UCSD-AML1 (cell line): ENCODE measurements at regions not wholly inside any gene's neighbourhood (a gene's known extent, or its start where the extent isn't known, plus 50 kb on each side); places are given as distances from the start of the nearest gene placed in this dataset.
"Not testable (repeated sequence)": the region's sequence is repeated elsewhere in the genome, so short reads cannot be mapped to it uniquely, and the experiment has no call there.

Source experiments
- DNase-seq: peaks from one replicate; lab custom pipeline; 2025; ENCODE audit not compliant: unreplicated experiment; lab: John Stamatoyannopoulos, UW

DNA sequence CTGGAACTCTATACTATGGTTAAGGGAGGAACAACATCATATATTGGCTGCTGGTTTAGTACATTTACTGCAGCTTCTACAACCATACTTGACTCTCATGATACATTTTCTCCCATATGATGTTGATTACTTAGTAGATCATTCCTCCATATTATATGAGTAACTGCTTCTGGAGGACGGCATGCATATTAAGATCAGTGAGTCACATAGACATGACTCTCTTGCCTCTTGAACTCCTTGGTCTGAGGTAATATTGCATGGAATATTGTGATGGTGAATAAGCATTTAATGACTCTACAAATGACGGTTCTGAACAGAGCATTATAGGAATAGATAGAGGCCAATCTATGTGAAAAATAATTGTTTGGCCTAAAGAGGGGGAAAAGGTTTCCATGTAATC lies 418.8 kb upstream of the SPHKAP start:
- DNase-seq, result no peak

- DNase-seq, result no peak
These were observed 418.3 kb upstream of the SPHKAP start for GRCh38 chr2:228599781-228600180.

GRCh38 chr2:228599297-228599696 lies 417.8 kb upstream of the SPHKAP start:
- no peak for DNase-seq

- DNase-seq, result no peak
These were observed 415.5 kb upstream of the SPHKAP start for GRCh38 chr2:228597032-228597431.

- no peak for DNase-seq
These were observed 412.5 kb upstream of the SPHKAP start for GRCh38 chr2:228594012-228594411.

GRCh38 chr2:228592925-228593324 lies 411.4 kb upstream of the SPHKAP start:
- no peak for DNase-seq

DNA sequence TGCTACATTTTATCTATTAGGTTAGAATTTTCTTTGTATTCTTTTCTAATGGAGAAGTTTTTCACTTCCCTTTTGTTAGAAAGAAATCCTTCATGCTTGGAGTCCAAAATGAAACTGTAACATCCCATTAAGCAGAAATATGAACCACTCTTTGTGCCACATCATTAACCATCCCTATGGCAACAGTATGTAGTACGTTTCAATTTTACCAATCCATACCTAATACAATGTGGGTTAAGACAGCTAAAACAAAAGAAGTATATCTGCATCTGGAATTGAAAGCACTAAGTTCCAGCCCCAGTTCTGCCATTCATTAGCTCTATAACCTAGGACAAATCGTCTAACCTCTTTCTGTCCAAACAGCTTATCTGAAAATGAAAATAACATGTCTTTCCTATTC lies 409.2 kb upstream of the SPHKAP start:
- no peak for DNase-seq

- DNase-seq, result no peak
These were observed 407.6 kb upstream of the SPHKAP start for GRCh38 chr2:228589115-228589514.

GRCh38 chr2:228581731-228582130 lies 400.2 kb upstream of the SPHKAP start:
- DNase-seq, result no peak

- DNase-seq, result no peak
These were observed 394.4 kb upstream of the SPHKAP start for GRCh38 chr2:228575897-228576296.

DNA sequence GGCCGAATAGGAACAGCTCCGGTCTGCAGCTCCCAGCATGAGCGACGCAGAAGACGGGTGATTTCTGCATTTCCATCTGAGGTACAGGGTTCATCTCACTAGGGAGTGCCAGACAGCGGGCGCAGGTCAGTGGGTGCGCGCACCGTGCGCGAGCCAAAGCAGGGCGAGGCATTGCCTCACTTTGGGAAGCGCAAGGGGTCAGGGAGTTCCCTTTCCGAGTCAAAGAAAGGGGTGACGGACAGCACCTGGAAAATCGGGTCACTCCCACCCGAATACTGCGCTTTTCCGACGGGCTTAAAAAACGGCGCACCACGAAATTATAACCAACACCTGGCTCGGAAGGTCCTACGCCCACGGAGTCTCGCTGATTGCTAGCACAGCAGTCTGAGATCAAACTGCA lies 386.8 kb upstream of the SPHKAP start:
- not testable (repeated sequence) for DNase-seq

- no peak for DNase-seq
These were observed 380.3 kb upstream of the SPHKAP start for GRCh38 chr2:228561816-228562215.

DNA sequence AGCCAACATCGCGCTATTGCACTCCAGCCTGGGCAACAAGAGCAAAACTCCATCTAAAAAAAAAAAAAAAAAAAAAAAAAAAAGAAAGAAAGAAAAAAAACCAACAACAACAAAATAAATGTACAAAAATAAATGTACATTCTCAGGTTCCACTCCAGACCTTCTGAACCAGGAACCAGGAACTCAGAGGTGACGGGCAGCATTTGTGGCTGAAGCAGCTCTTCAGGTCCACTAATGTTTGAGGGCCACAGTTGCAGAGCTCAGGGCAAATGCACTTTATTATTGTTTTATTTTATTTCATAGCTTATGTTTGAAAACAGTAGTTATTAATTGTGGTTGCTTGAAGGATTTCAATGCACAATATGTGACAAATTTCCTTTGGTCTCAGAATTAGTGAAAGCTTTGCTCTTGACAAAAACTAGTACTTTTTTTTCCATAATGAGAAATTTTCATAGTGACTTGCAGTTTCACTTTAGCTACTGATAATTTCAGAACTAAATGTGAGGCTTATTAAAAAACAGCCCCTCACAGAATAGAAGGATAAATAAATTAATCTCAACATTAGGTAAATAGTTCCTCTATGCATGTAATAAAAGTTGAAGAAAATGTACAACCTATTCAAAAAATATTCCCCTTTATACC lies 378.4 kb upstream of the SPHKAP start:
- no peak for DNase-seq

DNA sequence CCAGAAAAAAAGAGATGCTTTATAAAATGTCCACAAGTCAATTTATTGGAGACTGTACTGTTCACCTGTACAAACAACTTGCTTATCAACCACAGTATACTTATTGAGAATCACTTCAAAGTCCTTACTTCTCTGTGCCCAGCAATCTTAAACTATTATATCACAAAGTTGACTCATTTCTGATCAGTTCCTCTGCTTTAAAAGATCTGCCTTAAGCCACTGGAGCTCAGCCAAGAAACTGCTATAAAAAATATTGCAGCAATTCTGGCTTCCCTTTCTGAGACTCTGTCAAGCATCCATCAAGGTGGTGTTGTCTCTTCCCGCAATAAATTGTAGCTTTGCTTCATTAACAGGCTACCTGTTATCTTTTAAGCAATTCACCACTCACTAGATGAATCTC lies 375.2 kb upstream of the SPHKAP start:
- no peak for DNase-seq

DNA sequence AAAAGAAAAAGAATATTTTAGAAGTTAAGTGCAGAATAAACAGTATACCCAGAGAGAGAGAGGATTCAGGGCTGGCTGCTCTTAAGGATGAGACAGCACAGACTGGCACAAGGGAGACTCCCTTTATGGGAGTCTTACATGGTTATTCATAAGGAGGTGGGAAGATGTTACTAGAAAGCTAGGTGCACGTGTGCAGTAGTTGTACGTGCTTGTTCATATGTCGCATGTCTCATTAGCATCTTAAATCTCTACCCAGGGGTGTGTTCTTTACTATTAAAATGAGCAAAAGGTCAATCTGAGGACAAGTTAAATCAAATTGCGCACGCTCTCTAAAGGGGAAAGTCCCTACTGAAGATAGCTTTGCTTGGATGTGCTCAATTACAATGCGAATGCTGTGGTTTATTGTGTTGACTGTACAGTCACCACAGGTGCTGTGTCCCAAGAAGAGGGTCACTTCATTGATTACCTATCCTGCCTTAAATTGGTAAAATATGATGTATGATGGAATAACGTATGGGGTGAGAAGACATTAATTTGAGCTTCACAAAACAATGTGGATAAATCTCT lies 368.0 kb upstream of the SPHKAP start:
- DNase-seq, result no peak

DNA sequence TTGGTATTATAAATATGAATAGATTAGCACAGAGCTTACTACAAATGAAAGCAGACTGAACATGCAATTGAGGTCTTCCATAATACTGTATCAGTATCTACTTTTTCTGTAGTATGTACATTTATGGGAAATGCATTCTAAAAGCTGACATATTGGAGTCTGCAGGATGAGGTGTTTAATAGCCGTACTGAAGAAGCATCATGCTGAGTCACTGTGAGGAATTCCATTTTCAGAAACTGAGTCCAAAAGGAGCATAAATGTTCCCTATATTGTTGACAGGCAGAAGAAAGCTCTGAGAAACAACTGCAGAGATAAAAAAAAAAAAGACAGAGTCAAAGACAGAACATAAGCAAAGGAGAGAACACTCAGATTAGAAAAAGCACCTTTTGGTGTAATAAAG lies 366.7 kb upstream of the SPHKAP start:
- DNase-seq, result no peak

DNA sequence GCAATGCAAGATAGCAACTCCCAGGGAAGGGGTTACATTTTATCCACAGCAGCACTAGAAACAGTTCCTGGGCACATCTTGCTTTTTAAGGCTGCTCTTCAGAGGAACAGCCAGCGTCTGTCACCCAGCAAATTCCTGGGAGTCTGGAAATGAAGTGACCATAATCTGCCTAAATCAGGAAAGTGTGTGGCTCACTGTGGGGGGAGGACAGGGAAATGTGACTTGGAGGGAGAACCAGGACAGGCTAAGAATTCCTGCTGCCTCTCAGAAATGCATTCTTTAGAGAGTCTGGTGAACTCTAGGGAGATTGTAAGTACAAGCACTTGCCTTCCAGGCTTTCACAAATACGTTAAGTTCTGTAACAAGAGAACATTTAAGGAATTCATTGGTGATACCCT lies 364.3 kb upstream of the SPHKAP start:
- DNase-seq, result no peak

DNA sequence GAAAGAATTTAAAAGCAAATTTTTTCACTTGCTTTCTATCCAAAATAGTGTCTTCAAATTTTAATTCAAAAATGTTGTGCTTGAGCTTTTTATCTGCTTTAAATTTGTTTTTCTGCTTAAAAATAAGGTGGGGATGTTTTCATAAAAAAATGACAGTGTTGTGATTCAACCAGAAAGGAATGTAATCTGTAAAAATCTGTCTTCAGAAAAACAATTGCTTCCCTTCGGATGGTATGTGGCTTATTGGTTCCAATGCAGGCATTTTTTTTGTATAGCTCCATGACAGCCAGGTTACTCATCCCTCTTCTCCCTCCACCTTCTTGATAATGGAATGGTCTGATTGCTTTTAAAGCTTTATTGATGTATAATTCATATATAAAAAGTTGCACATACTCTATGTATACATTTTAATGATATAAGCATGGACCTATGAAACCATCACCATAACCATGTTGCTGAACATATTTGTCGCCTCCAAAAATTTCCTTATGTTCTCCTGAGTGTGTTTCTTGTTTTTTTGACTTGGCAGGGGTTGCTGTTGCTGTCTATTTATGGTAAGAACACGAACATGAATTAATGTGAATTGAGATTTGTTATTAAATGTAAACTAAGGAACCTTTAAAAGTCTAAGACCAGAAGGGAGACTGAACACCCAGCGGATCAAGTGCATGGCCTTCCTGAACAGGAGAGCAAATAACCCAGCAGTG lies 363.7 kb upstream of the SPHKAP start:
- DNase-seq, result no peak

DNA sequence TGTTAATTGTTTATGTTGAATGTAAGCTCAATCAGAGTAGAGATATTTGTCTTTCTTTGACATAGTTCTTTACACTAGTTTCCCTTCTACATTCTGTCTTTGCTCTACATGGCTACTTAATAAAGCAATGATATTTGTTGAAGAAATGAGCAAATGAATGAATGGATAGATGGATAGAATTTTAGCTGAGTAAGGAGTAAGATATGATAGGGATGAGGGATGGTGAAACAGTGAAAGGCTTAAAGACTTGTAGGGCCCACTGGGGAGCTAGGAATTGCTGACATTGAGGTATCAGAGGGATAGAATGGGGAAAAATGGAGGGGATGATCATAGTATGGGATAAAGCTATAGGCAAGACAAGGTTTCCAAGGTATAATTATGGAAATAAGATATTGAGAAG lies 361.6 kb upstream of the SPHKAP start:
- no peak for DNase-seq

DNA sequence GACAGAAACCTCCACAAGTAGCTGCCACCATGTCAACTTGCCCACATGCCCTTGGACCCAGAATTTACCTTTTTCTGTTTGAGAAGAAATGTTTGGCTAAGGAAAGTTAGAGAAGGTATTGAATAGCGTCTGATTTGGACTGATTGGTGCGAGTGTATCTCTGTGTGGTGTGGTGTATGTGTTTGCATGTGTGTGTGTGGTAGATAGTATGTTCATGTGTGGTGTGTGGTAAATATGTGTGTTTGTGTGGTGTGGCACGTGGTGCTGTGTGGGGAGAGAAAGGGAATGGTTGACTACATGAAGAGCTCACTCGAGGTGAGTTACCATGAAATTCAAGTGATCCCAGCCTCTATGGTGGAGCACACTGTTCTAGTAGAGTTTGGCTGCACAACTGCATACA lies 360.8 kb upstream of the SPHKAP start:
- DNase-seq, result no peak

- no peak for DNase-seq
These were observed 360.3 kb upstream of the SPHKAP start for GRCh38 chr2:228541789-228542188.

- DNase-seq, result no peak
These were observed 359.5 kb upstream of the SPHKAP start for GRCh38 chr2:228540976-228541375.

GRCh38 chr2:228535396-228535795 lies 353.9 kb upstream of the SPHKAP start:
- no peak for DNase-seq
